Mesenchymal stem cell (in vitro differentiated cells and primary cell): ENCODE measurements at regions not wholly inside any gene's neighbourhood (a gene's known extent, or its start where the extent isn't known, plus 50 kb on each side); places are given as distances from the start of the nearest gene placed in this dataset.

Experiments
- DNase-seq: peaks from one replicate; pipeline ENCODE4 v3.0.0-alpha.2; 2013
- H2AFZ ChIP-seq: one replicate; pipeline ENCODE4 v1.6.1; 2013; ENCODE audit warnings: low read depth, mild to moderate bottlenecking, control low read depth, inconsistent platforms, low read length, moderate library complexity
- H2AK5ac ChIP-seq: 2 replicates; pipeline ENCODE4 v1.6.1; 2013; ENCODE audit warnings: low read length, moderate library complexity, mild to moderate bottlenecking, inconsistent platforms; ENCODE audit not compliant: severe bottlenecking
- H2BK120ac ChIP-seq: one replicate; pipeline ENCODE4 v1.6.1; 2013; ENCODE audit warnings: low read depth, mild to moderate bottlenecking, inconsistent platforms, low read length, moderate library complexity
- H2BK12ac ChIP-seq, 2 experiments: one replicate each; pipeline ENCODE4 v1.6.1; 2013; ENCODE audit warnings: inconsistent platforms in 2 of 2, low read length in 2 of 2, mild to moderate bottlenecking in 2 of 2, moderate library complexity in 2 of 2, control low read depth in 1 of 2
- H2BK15ac ChIP-seq: one replicate; pipeline ENCODE4 v1.6.1; 2013; ENCODE audit warnings: mild to moderate bottlenecking, low read depth, inconsistent platforms; ENCODE audit not compliant: poor library complexity, severe bottlenecking
- H2BK5ac ChIP-seq: 2 replicates; pipeline ENCODE4 v1.6.1; 2013; ENCODE audit warnings: low read depth, mild to moderate bottlenecking, low read length, control low read depth, inconsistent platforms; ENCODE audit not compliant: poor library complexity, severe bottlenecking
- H3K14ac ChIP-seq, 2 experiments: one replicate each; pipeline ENCODE4 v1.6.1; 2013; ENCODE audit warnings: inconsistent platforms in 2 of 2, low read length in 2 of 2, control low read depth in 1 of 2, mild to moderate bottlenecking in 1 of 2, moderate library complexity in 1 of 2
- H3K18ac ChIP-seq, 2 experiments: one replicate each; pipeline ENCODE4 v1.6.1; 2013; ENCODE audit warnings: inconsistent platforms in 2 of 2, low read length in 2 of 2, control low read depth in 1 of 2, low read depth in 1 of 2, mild to moderate bottlenecking in 1 of 2
- H3K23ac ChIP-seq, 2 experiments: one replicate each; pipeline ENCODE4 v1.6.1; 2013; ENCODE audit warnings: inconsistent platforms in 2 of 2, low read length in 2 of 2, mild to moderate bottlenecking in 2 of 2, moderate library complexity in 2 of 2, control low read depth in 1 of 2
- H3K27ac ChIP-seq: 2 replicates; pipeline ENCODE4 v1.5.1; 2013; ENCODE audit warnings: mild to moderate bottlenecking, moderate library complexity, low read length, control low read depth, inconsistent platforms; ENCODE audit not compliant: poor library complexity, severe bottlenecking
- H3K27me3 ChIP-seq, 2 experiments: 2 replicates each; pipeline versions ENCODE4 v1.6.1 to v1.7.0; 2013; ENCODE audit warnings: low read length in 2 of 2, mild to moderate bottlenecking in 2 of 2, moderate library complexity in 2 of 2, control low read depth in 1 of 2, inconsistent platforms in 1 of 2; ENCODE audit not compliant: control insufficient read depth in 1 of 2, insufficient read depth in 1 of 2
- H3K36me3 ChIP-seq, 2 experiments: 2 replicates each; pipeline versions ENCODE4 v1.6.1 to v1.7.0; 2013; ENCODE audit warnings: low read length in 2 of 2, control low read depth in 1 of 2, inconsistent platforms in 1 of 2, low read depth in 1 of 2, mild to moderate bottlenecking in 1 of 2; ENCODE audit not compliant: insufficient read depth in 2 of 2, control insufficient read depth in 1 of 2
- H3K4ac ChIP-seq, 2 experiments: one replicate each; pipeline ENCODE4 v1.6.1; 2013; ENCODE audit warnings: inconsistent platforms in 2 of 2, low read length in 2 of 2, mild to moderate bottlenecking in 2 of 2, moderate library complexity in 2 of 2, control low read depth in 1 of 2, low read depth in 1 of 2
- H3K4me1 ChIP-seq: 2 replicates; pipeline ENCODE4 v1.6.1; 2013; ENCODE audit warnings: low read depth, low read length, control low read depth; ENCODE audit not compliant: control insufficient read depth, insufficient read depth
- H3K4me2 ChIP-seq: 2 replicates; pipeline ENCODE4 v1.6.1; 2013; ENCODE audit warnings: low read length, mild to moderate bottlenecking, inconsistent platforms; ENCODE audit not compliant: poor library complexity, severe bottlenecking
- H3K4me3 ChIP-seq, 2 experiments: 2 replicates each; pipeline versions ENCODE4 v1.5.1 to v1.7.0; 2013; ENCODE audit warnings: low read length in 2 of 2, mild to moderate bottlenecking in 2 of 2, control low read depth in 1 of 2, low read depth in 1 of 2; ENCODE audit not compliant: insufficient read depth in 1 of 2
- H3K79me1 ChIP-seq: replicated peaks from 2 replicates; pipeline ENCODE4 v1.6.1; 2013; ENCODE audit warnings: mild to moderate bottlenecking, control low read depth, low read length, inconsistent platforms; ENCODE audit not compliant: poor library complexity, severe bottlenecking
- H3K9ac ChIP-seq: 2 replicates; pipeline ENCODE4 v1.7.0; 2013; ENCODE audit warnings: mild to moderate bottlenecking, low read length, moderate library complexity
- H3K9me3 ChIP-seq: 2 replicates; pipeline ENCODE4 v1.7.0; 2013; ENCODE audit warnings: mild to moderate bottlenecking, low read length; ENCODE audit not compliant: control insufficient read depth
- H4K8ac ChIP-seq: one replicate; pipeline ENCODE4 v1.6.1; 2013; ENCODE audit warnings: inconsistent platforms, mild to moderate bottlenecking, low read length, moderate library complexity
- H4K91ac ChIP-seq: one replicate; pipeline ENCODE4 v1.6.1; 2013; ENCODE audit warnings: mild to moderate bottlenecking, low read length, inconsistent platforms
- WGBS: methylation state at CpG from one replicate; pipeline ENCODE4 v1.1.7; 2013; ENCODE audit warnings: mixed read lengths; 5-methylcytosine and 5-hydroxymethylcytosine counted together

GRCh38 chr22:48558606-48559402 lies 1268.9 kb downstream of the BRD1 start:
- H3K4me1 ChIP-seq = no peaks in the 10 kb centered on the region

DNA sequence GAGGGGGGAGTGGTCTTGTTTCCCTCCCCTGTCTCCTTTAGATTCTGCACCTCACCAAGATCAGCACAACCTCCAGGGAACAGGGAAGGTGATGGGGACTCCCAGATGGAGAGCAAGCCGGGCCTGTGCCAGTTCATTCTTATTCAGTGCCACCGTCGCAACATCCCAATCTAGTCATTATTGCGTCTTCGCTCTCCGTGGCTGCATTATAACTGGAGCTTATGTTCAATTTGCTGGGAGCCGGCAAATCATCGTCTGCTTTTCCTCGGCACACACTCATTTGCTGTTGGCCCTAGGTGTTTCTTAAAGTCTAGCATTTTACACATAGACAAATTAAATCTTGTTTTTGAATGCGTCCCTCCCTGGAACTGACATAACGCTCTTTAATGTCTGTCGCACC lies 1269.7 kb downstream of the BRD1 start:
- no peaks in the 10 kb centered on the region for H3K36me3 ChIP-seq
- WGBS = 93% methylated on average over 12 of the region's 12 CpGs

More at GRCh38 chr22:48558606-48559402, 1268.9 kb downstream of the BRD1 start:
- Histone ChIP-seq H3K27me3 (no peaks in the 10 kb centered on the region), H2BK120ac (no peak overlapping the region), H3K18ac (no peak overlapping the region), H2AFZ (no peak overlapping the region), H4K8ac (no peak overlapping the region), H2BK12ac (no peak overlapping the region), H3K27ac (no peak overlapping the region), H4K91ac (no peak overlapping the region), H3K23ac (no peak overlapping the region), H3K36me3 (no peaks in the 10 kb centered on the region), H3K9me3 (no peaks in the 10 kb centered on the region), H3K4me2 (no peak overlapping the region), H3K9ac (no peak overlapping the region), H2BK15ac (no peak overlapping the region), H3K14ac (no peak overlapping the region), H2BK5ac (no peak overlapping the region), H3K79me1 (no peaks in the 10 kb centered on the region), H2AK5ac (no peak overlapping the region), H3K4ac (no peak overlapping the region), H3K4me3 (no peak overlapping the region)
- no peak for DNase-seq
- WGBS = 84% methylated on average over 25 of the region's 25 CpGs

DNA sequence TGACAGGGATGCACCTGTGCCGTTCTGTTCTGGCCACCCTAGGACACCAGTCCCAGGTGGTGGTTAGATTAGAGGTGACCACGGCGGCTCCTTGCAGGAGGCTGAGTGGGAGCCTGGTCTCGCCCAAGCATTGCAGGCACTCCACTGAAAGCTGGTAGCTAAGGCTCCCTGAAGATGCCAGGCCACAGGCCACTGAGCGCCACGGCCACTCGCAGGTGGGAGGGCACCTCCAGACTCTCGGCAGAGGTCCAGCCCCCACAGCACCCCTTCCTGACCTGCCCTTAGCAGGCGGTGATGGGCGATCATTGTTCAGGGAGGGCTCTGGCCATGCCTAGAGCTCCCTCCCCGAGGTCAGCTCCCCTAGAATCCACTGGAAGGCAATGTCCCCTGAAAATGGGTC lies 1270.2 kb downstream of the BRD1 start:
- H3K4me2 ChIP-seq = no peak overlapping the region
- WGBS = 88% methylated on average over 11 of the region's 11 CpGs
- H2BK15ac ChIP-seq = no peak overlapping the region

More for the DNA sequence above, 1269.7 kb downstream of the BRD1 start:
- Histone ChIP-seq H4K8ac (no peak overlapping the region), H3K27me3 (no peaks in the 10 kb centered on the region), H3K9me3 (no peaks in the 10 kb centered on the region), H3K4me2 (no peak overlapping the region), H2BK15ac (no peak overlapping the region), H4K91ac (no peak overlapping the region), H2AFZ (no peak overlapping the region), H3K9ac (no peak overlapping the region), H3K23ac (no peak overlapping the region), H3K4ac (no peak overlapping the region), H2AK5ac (no peak overlapping the region), H2BK120ac (no peak overlapping the region), H3K27ac (no peak overlapping the region), H3K14ac (no peak overlapping the region), H2BK12ac (no peak overlapping the region), H3K4me3 (no peak overlapping the region), H3K18ac (no peak overlapping the region), H3K79me1 (no peaks in the 10 kb centered on the region), H3K4me1 (no peaks in the 10 kb centered on the region), H2BK5ac (no peak overlapping the region)
- no peak for DNase-seq

GRCh38 chr22:48556751-48557150 lies 1270.9 kb downstream of the BRD1 start:
- no peak overlapping the region for H3K9ac ChIP-seq
- WGBS = 84% methylated on average over 12 of the region's 12 CpGs
- H3K23ac ChIP-seq = no peak overlapping the region

More for the DNA sequence above, 1270.2 kb downstream of the BRD1 start:
- H4K8ac ChIP-seq = no peak overlapping the region
- no peak overlapping the region for H2AK5ac ChIP-seq
- no peaks in the 10 kb centered on the region for H3K79me1 ChIP-seq
- no peaks in the 10 kb centered on the region for H3K4me1 ChIP-seq
- H4K91ac ChIP-seq = no peak overlapping the region
- H3K9me3 ChIP-seq = no peaks in the 10 kb centered on the region
- H2AFZ ChIP-seq = no peak overlapping the region
- no peak overlapping the region for H3K14ac ChIP-seq
- no peak for DNase-seq
- no peak overlapping the region for H3K27ac ChIP-seq
- H3K4ac ChIP-seq = no peak overlapping the region
- H3K23ac ChIP-seq = no peak overlapping the region
- H3K9ac ChIP-seq = no peak overlapping the region
- no peak overlapping the region for H2BK12ac ChIP-seq
- H3K4me3 ChIP-seq = no peak overlapping the region
- no peak overlapping the region for H2BK120ac ChIP-seq
- no peak overlapping the region for H3K18ac ChIP-seq
- H2BK5ac ChIP-seq = no peak overlapping the region
- H3K27me3 ChIP-seq = no peaks in the 10 kb centered on the region
- H3K36me3 ChIP-seq = no peaks in the 10 kb centered on the region

More at GRCh38 chr22:48556751-48557150, 1270.9 kb downstream of the BRD1 start:
- no peak overlapping the region for H3K27ac ChIP-seq
- no peak overlapping the region for H3K14ac ChIP-seq
- H4K91ac ChIP-seq = no peak overlapping the region
- H3K4ac ChIP-seq = no peak overlapping the region
- H3K4me2 ChIP-seq = no peak overlapping the region
- H3K36me3 ChIP-seq = no peaks in the 10 kb centered on the region
- no peaks in the 10 kb centered on the region for H3K4me1 ChIP-seq
- H2BK5ac ChIP-seq = no peak overlapping the region
- H4K8ac ChIP-seq = no peak overlapping the region
- no peak overlapping the region for H2AK5ac ChIP-seq
- no peak overlapping the region for H2BK12ac ChIP-seq
- DNase-seq = no peak
- H3K9me3 ChIP-seq = no peaks in the 10 kb centered on the region
- H3K4me3 ChIP-seq = no peak overlapping the region
- H2BK120ac ChIP-seq = no peak overlapping the region
- no peaks in the 10 kb centered on the region for H3K79me1 ChIP-seq
- H3K27me3 ChIP-seq = peaks cover 0 to 4% of the 10 kb centered on the region in 2 experiments
- no peak overlapping the region for H3K18ac ChIP-seq
- H2BK15ac ChIP-seq = no peak overlapping the region
- no peak overlapping the region for H2AFZ ChIP-seq
